ENCODE measurements at regions not wholly inside any gene's neighbourhood (a gene's known extent, or its start where the extent isn't known, plus 50 kb on each side); places are given as distances from the start of the nearest gene placed in this dataset.

GRCh38 chr10:78700413-78700812, 368.4 kb upstream of the ZMIZ1 start:
- TF ChIP-seq CTCF (IDR thresholded peaks at IDR 0.05) (no peak), EZH2 (IDR thresholded peaks at IDR 0.05; ENCODE audit: borderline replicate concordance, insufficient read depth, low read depth, low read length, poor library complexity, severe bottlenecking) (no peak)
